MM.1S (cell line): ENCODE measurements at regions not wholly inside any gene's neighbourhood (a gene's known extent, or its start where the extent isn't known, plus 50 kb on each side); places are given as distances from the start of the nearest gene placed in this dataset.

ENCODE experiments used
- CTCF ChIP-seq: fragments of 300-600 bp; sonication (generic); IDR thresholded peaks from 2 replicates; pipeline ENCODE4 v1.5.1; 2016; ENCODE audit warnings: antibody characterized with exemption, low read length, mixed read lengths
- EZH2 ChIP-seq: fragments of 300-600 bp; sonication (generic); optimal IDR thresholded peaks from 2 replicates; pipeline ENCODE3; 2017; ENCODE audit warnings: low read depth, mild to moderate bottlenecking, antibody characterized with exemption, low read length, mixed read lengths
- EZH2phosphoT487 ChIP-seq: fragments of 300-600 bp; sonication (generic); IDR thresholded peaks from 2 replicates; pipeline ENCODE4 v1.6.1; 2018; ENCODE audit warnings: antibody characterized with exemption, low read length

GRCh38 chr15:89389841-89390603 is 55.4 kb upstream of the POLG start:
- TF ChIP-seq CTCF (no peak), EZH2 (no peak), EZH2phosphoT487 (no peak)
